ENCODE measurements at regions not wholly inside any gene's neighbourhood (a gene's known extent, or its start where the extent isn't known, plus 50 kb on each side); places are given as distances from the start of the nearest gene placed in this dataset.

DNA sequence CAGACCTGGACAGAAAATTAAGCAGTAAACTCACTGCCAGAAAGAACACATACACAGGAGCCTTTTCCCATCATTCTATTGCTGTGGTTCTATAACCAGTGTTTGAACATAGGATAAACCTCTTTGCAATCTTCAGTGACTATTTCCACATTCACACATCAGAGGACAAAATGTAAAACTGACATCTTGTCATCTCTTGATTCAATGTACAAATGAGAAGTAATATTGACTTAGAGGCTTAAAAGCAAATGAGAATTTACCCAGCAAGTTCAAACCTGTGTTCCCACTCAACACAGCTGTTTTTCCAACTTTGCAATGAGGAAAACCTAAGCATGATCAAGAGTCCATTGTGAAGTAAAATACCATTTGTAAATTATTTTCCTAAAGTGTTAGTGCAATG is 307.1 kb upstream of the CPXCR1 start:
- Histone ChIP-seq H3K27me3 (replicated peaks in 2 of 5; ENCODE audit: control insufficient read depth in 4 of 5, insufficient read depth in 5 of 5, low read length in 4 of 5) (peaks cover 0 to 2% (median 0%) of the 10 kb centered on the region in 5 experiments), H3K4me3 (ENCODE audit: control insufficient read depth in 1 of 7, extremely low read depth in 1 of 7, insufficient read depth in 4 of 7, low read depth in 2 of 7, low read length in 6 of 7) (no peak overlapping the region), H3K27ac (ENCODE audit: insufficient read depth in 1 of 2, low read depth in 1 of 2, low read length in 2 of 2, poor library complexity in 1 of 2, severe bottlenecking in 2 of 2) (no peak overlapping the region), H3K9me3 (ENCODE audit: control extremely low read depth in 1 of 5, control insufficient read depth in 4 of 5, insufficient read depth in 2 of 5, low read depth in 1 of 5, low read length in 4 of 5) (peaks cover 0 to 1% (median 0%) of the 10 kb centered on the region in 5 experiments), H3K4me1 (ENCODE audit: control extremely low read depth in 1 of 4, control insufficient read depth in 4 of 4, insufficient read depth in 4 of 4, low read length in 3 of 4) (no peaks in the 10 kb centered on the region), H3K36me3 (ENCODE audit: control insufficient read depth in 4 of 4, insufficient read depth in 4 of 4, low read length in 3 of 4) (no peaks in the 10 kb centered on the region)
- no peak for DNase-seq
- CTCF ChIA-PET, result no interaction called here
- POLR2A ChIA-PET, result no interaction called here

Measured in common myeloid progenitor, CD34-positive (primary cell).